Naive thymus-derived CD4-positive, alpha-beta T cell (primary cell): ENCODE measurements at regions not wholly inside any gene's neighbourhood (a gene's known extent, or its start where the extent isn't known, plus 50 kb on each side); places are given as distances from the start of the nearest gene placed in this dataset.
"Not testable (repeated sequence)": the region's sequence is repeated elsewhere in the genome, so short reads cannot be mapped to it uniquely, and the experiment has no call there.

Experiments used
- ATAC-seq: fragments of 150-1000 bp; cut with Tn5 transposase; 2 replicates; pipeline ENCODE4 v1.10.0; 2021; ENCODE audit warnings: mild to moderate bottlenecking, moderate library complexity
- CTCF ChIA-PET: fragments of 350-600 bp; sonication (Branson Sonifier 250); formaldehyde crosslinking; loops from one replicate; lab custom pipeline; 2021; ENCODE audit warnings: antibody characterized with exemption; lab: Charles Lee
- POLR2A ChIA-PET: fragments of 350-600 bp; sonication (Branson Sonifier 250); formaldehyde crosslinking; loops from one replicate; lab custom pipeline; 2021; ENCODE audit warnings: antibody characterized with exemption, inconsistent platforms; lab: Charles Lee
- DNase-seq, 9 donors: peaks; one replicate each; pipeline versions ENCODE4 v3.0.0 to v3.0.0-alpha.2; 2020 to 2022; ENCODE audit warnings: mixed read lengths in 1 of 9
- H3K27ac ChIP-seq: one replicate; pipeline ENCODE4 v1.7.0; 2013; ENCODE audit warnings: mild to moderate bottlenecking, low read depth, low read length, moderate library complexity
- H3K27me3 ChIP-seq, 2 donors: one replicate each; pipeline ENCODE4 v1.7.0; 2013; ENCODE audit warnings: low read length in 2 of 2, mild to moderate bottlenecking in 2 of 2, moderate library complexity in 2 of 2; ENCODE audit not compliant: control insufficient read depth in 2 of 2, insufficient read depth in 2 of 2
- H3K36me3 ChIP-seq, 3 experiments: 1 replicate in 2 of 3; 2 replicates in 1 of 3; pipeline ENCODE4 v1.7.0; 2013; ENCODE audit warnings: low read length in 3 of 3, mild to moderate bottlenecking in 3 of 3, moderate library complexity in 1 of 3; ENCODE audit not compliant: insufficient read depth in 3 of 3, control insufficient read depth in 2 of 3
- H3K4me1 ChIP-seq, 2 donors: one replicate each; pipeline ENCODE4 v1.7.0; 2013; ENCODE audit warnings: low read length in 2 of 2, mild to moderate bottlenecking in 2 of 2, moderate library complexity in 1 of 2; ENCODE audit not compliant: control insufficient read depth in 2 of 2, insufficient read depth in 2 of 2
- H3K4me3 ChIP-seq: 2 replicates; pipeline ENCODE4 v1.7.0; 2013; ENCODE audit warnings: mild to moderate bottlenecking, low read length
- H3K9me3 ChIP-seq, 3 experiments: 1 replicate in 2 of 3; 2 replicates in 1 of 3; pipeline ENCODE4 v1.7.0; 2013; ENCODE audit warnings: low read length in 3 of 3; ENCODE audit not compliant: control insufficient read depth in 2 of 3
- H3K27ac Mint-ChIP-seq, 9 donors: one replicate each; pipeline ENCODE4 v1.8.0; 2020 to 2022; ENCODE audit warnings: mixed read lengths in 9 of 9, mild to moderate bottlenecking in 8 of 9, moderate library complexity in 5 of 9, inconsistent platforms in 2 of 9
- H3K27me3 Mint-ChIP-seq, 5 donors: one replicate each; pipeline ENCODE4 v1.8.0; 2021 to 2022; ENCODE audit warnings: mixed read lengths in 5 of 5, mild to moderate bottlenecking in 1 of 5
- H3K36me3 Mint-ChIP-seq, 5 donors: one replicate each; pipeline ENCODE4 v1.8.0; 2020 to 2022; ENCODE audit warnings: mixed read lengths in 5 of 5, mild to moderate bottlenecking in 3 of 5, inconsistent platforms in 1 of 5
- H3K4me1 Mint-ChIP-seq, 7 donors: one replicate each; pipeline ENCODE4 v1.8.0; 2020 to 2022; ENCODE audit warnings: mixed read lengths in 7 of 7, mild to moderate bottlenecking in 3 of 7, inconsistent platforms in 1 of 7
- H3K4me3 Mint-ChIP-seq, 10 donors: one replicate each; pipeline ENCODE4 v1.8.0; 2020 to 2022; ENCODE audit warnings: mild to moderate bottlenecking in 10 of 10, mixed read lengths in 10 of 10, moderate library complexity in 6 of 10, inconsistent platforms in 2 of 10
- H3K9me3 Mint-ChIP-seq, 11 donors: one replicate each; pipeline ENCODE4 v1.8.0; 2020 to 2022; ENCODE audit warnings: mixed read lengths in 11 of 11, mild to moderate bottlenecking in 4 of 11, inconsistent platforms in 1 of 11, moderate library complexity in 1 of 11
- intact Hi-C, 2 donors: fragments of 100-400 bp; cut with micrococcal nuclease; formaldehyde crosslinking; loops; one replicate each; pipeline ENCODE4 v1.15.1; 2023

DNA sequence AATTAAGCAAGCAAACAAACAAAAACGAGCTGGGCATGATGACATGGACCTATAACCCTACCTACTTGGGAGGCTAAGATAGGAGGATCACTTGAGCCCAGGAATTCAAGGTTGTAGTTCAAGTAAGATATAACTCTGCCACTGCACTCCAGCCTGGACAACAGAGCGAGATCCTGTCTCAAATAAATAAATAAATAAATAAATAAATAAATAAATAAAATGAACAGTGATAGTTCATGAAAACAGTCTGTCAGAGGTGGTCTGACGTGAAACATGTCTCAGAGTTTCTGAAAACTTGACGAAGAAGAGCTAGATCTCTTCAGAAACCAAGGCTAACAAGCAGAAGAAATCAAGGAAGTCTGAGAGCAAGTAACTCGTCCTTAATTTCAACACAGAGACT, 188.8 kb upstream of the GPC6 start:
- intact Hi-C loops: no loop called here
- H3K27ac Mint-ChIP-seq: no peak overlapping the region
- DNase-seq: no peak
- no peak overlapping the region for H3K27ac ChIP-seq
- ATAC-seq: no peak
- ChIA-PET CTCF (no interaction called here), POLR2A (no interaction called here)
- peaks cover 0 to 1% (median 0%) of the 10 kb centered on the region in 7 donors for H3K4me1 Mint-ChIP-seq
- no peak overlapping the region for H3K4me3 Mint-ChIP-seq
- no peaks in the 10 kb centered on the region for H3K36me3 ChIP-seq
- no peaks in the 10 kb centered on the region for H3K36me3 Mint-ChIP-seq
- H3K27me3 ChIP-seq: no peaks in the 10 kb centered on the region
- H3K9me3 Mint-ChIP-seq: peaks cover 0 to 9% (median 3%) of the 10 kb centered on the region in 11 donors
- no peaks in the 10 kb centered on the region for H3K9me3 ChIP-seq
- no peaks in the 10 kb centered on the region for H3K4me1 ChIP-seq
- no peak overlapping the region for H3K4me3 ChIP-seq
- H3K27me3 Mint-ChIP-seq: no peaks in the 10 kb centered on the region

DNA sequence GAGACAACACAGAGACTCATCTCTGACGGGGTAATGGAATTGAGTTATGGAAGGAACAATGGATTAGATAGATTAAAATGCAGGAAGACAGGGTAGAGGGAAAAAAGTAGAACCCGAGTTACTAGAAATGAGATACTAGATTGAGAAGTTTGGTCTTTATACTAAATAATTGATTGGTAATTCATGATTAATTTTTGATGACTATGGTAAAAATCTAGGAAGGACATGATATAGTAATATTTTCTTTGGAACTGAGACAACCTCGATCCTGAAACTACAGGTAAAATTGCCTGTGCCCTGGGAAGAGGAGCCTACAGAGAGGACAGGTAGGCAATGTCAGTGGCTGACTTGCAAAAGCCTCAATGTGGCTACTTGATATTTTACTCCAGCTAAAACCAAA, 188.4 kb upstream of the GPC6 start:
- no peaks in the 10 kb centered on the region for H3K36me3 ChIP-seq
- no peaks in the 10 kb centered on the region for H3K9me3 ChIP-seq
- H3K4me3 Mint-ChIP-seq: no peak overlapping the region
- H3K4me1 ChIP-seq: no peaks in the 10 kb centered on the region
- no peak for ATAC-seq
- no peak overlapping the region for H3K27ac ChIP-seq
- peaks cover 0 to 1% (median 0%) of the 10 kb centered on the region in 7 donors for H3K4me1 Mint-ChIP-seq
- no peaks in the 10 kb centered on the region for H3K27me3 Mint-ChIP-seq
- H3K27me3 ChIP-seq: no peaks in the 10 kb centered on the region
- DNase-seq: no peak
- intact Hi-C loops: no loop called here
- peaks cover 0 to 9% (median 3%) of the 10 kb centered on the region in 11 donors for H3K9me3 Mint-ChIP-seq
- no peaks in the 10 kb centered on the region for H3K36me3 Mint-ChIP-seq
- no peak overlapping the region for H3K4me3 ChIP-seq
- ChIA-PET POLR2A (no interaction called here), CTCF (no interaction called here)
- no peak overlapping the region for H3K27ac Mint-ChIP-seq

DNA sequence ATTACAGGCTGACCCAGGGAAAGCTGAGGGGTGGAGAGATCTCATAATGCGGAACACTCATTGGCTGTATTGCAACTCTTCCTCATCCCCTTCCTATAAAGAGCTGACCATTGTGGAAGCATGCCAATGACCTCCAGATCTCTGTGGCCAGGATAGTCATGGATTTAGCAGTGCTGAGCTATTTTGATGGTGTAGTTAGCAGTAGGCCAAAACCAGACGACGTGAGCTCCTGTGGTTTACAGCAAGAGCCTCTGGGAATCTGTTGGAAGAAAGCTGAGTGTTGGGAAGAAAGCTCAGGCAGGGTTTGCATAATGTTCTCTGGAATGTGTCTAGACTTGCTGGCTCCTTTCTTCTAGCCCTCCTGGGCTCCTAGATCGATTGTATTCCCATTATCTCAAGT, 187.5 kb upstream of the GPC6 start:
- H3K9me3 ChIP-seq: no peaks in the 10 kb centered on the region
- H3K9me3 Mint-ChIP-seq: peaks cover 0 to 9% (median 3%) of the 10 kb centered on the region in 11 donors
- H3K36me3 Mint-ChIP-seq: no peaks in the 10 kb centered on the region
- no peaks in the 10 kb centered on the region for H3K27me3 Mint-ChIP-seq
- H3K27ac ChIP-seq: no peak overlapping the region
- POLR2A ChIA-PET: no interaction called here
- H3K27me3 ChIP-seq: no peaks in the 10 kb centered on the region
- no peak overlapping the region for H3K4me3 Mint-ChIP-seq
- CTCF ChIA-PET: no interaction called here
- H3K4me1 Mint-ChIP-seq: peaks cover 0 to 1% (median 0%) of the 10 kb centered on the region in 7 donors
- DNase-seq (no peak), ATAC-seq (no peak)
- H3K4me1 ChIP-seq: no peaks in the 10 kb centered on the region
- intact Hi-C loops: no loop called here
- H3K4me3 ChIP-seq: no peak overlapping the region
- H3K27ac Mint-ChIP-seq: no peak overlapping the region
- H3K36me3 ChIP-seq: no peaks in the 10 kb centered on the region

DNA sequence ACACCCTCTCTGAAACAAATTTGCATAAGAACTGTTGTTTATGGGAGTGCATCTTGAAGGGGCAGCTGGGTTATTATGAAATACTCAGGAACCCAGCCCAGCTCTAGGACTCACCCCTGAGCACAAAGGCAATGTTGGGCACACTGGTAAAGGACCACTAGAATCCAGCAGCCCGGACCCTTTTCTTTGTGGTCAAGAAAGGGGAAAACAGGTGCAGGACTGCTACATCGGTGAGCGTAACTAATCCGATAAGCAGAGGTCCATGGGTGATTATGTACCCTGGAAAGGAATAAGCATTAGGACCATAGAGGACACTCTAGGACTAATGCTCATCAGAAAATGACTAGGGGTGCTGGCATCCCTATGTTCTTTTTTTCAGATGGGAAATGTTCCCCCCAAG, 185.0 kb upstream of the GPC6 start:
- H3K27me3 Mint-ChIP-seq, H3K36me3 ChIP-seq, H3K4me1 Mint-ChIP-seq, H3K9me3 Mint-ChIP-seq, H3K4me3 ChIP-seq, H3K4me1 ChIP-seq, ATAC-seq, POLR2A ChIA-PET, H3K27ac ChIP-seq, DNase-seq, intact Hi-C loops, H3K9me3 ChIP-seq, H3K27ac Mint-ChIP-seq, H3K27me3 ChIP-seq, H3K4me3 Mint-ChIP-seq, H3K36me3 Mint-ChIP-seq, CTCF ChIA-PET: not testable (repeated sequence)

DNA sequence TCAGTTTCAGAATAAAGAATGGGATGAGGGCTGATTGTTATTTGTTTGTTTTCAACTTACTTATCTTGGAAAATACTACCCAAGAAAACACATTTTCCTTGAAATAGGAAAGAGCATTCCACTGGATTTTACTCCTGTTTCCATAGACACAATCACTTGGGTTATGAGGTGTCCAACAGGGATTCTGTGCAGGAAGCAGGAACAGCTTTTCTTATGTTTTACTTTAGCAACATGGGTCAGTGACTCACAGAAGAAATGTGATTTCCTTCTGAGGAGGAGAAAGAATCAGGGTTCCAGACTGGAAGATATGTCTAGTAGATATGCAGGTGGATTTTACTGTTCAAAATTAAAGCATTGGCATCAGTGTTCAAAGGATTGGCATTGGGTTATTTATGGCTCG, 180.8 kb upstream of the GPC6 start:
- H3K27me3 ChIP-seq: no peaks in the 10 kb centered on the region
- Mint-ChIP-seq H3K27ac (no peak overlapping the region), H3K36me3 (no peaks in the 10 kb centered on the region), H3K9me3 (peaks cover 0 to 8% (median 2%) of the 10 kb centered on the region in 11 donors), H3K27me3 (no peaks in the 10 kb centered on the region), H3K4me3 (no peak overlapping the region), H3K4me1 (peaks cover 0 to 1% (median 0%) of the 10 kb centered on the region in 7 donors)
- H3K9me3 ChIP-seq: no peaks in the 10 kb centered on the region
- intact Hi-C loops: no loop called here
- H3K4me3 ChIP-seq: no peak overlapping the region
- no peaks in the 10 kb centered on the region for H3K4me1 ChIP-seq
- ChIA-PET CTCF (no interaction called here), POLR2A (no interaction called here)
- no peak for DNase-seq
- no peaks in the 10 kb centered on the region for H3K36me3 ChIP-seq
- H3K27ac ChIP-seq: no peak overlapping the region
- no peak for ATAC-seq

DNA sequence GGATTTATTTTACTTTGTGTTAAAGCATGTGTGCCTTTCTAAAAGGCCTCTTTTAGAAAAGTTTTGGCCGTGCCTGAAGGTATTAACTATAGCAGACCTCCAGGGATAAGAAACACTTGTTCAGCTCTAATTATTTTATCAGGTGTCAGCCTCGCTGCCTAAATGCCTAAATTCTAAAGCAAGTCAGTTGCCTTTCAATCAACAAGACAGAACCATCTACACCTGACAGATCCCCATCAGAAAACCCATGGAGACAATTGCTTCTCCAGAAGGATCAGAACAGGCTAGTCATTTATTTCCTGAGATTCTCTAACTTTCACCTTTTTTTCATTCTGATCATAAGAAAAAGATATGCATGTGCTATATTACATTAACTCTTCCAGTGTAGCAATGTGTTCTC, 171.4 kb upstream of the GPC6 start:
- intact Hi-C loops: no loop called here
- Histone ChIP-seq H3K27me3 (no peaks in the 10 kb centered on the region), H3K4me3 (no peak overlapping the region), H3K4me1 (no peaks in the 10 kb centered on the region), H3K36me3 (no peaks in the 10 kb centered on the region), H3K9me3 (no peaks in the 10 kb centered on the region), H3K27ac (no peak overlapping the region)
- Mint-ChIP-seq H3K4me3 (no peak overlapping the region), H3K4me1 (no peaks in the 10 kb centered on the region), H3K9me3 (peaks cover 0 to 8% (median 0%) of the 10 kb centered on the region in 11 donors), H3K27me3 (no peaks in the 10 kb centered on the region), H3K27ac (no peak overlapping the region), H3K36me3 (no peaks in the 10 kb centered on the region)
- POLR2A ChIA-PET: no interaction called here
- no peak for DNase-seq
- CTCF ChIA-PET: no interaction called here
- ATAC-seq: no peak

DNA sequence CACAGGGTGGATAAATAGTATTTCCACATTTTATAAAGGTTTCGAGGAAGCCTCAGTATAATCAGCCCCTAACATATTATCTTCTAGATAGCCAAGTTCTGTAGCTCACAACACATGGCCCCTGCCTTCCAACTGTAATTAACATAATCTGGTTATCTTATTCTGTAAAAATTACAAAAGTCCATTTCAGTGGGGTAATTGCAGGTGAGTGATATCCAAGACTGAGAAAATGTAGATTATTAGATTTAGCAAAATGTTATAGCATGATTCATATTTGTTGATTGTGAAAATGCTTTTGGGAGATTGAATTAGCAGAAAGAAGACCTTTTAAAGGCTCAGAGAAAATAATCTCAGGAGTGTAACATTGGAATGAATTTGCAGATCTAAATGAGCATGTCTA, 168.3 kb upstream of the GPC6 start:
- ChIA-PET POLR2A (no interaction called here), CTCF (no interaction called here)
- H3K4me1 ChIP-seq: no peaks in the 10 kb centered on the region
- no peaks in the 10 kb centered on the region for H3K4me1 Mint-ChIP-seq
- peaks cover 0 to 9% (median 0%) of the 10 kb centered on the region in 11 donors for H3K9me3 Mint-ChIP-seq
- no peaks in the 10 kb centered on the region for H3K9me3 ChIP-seq
- DNase-seq (no peak), ATAC-seq (no peak)
- H3K27me3 ChIP-seq: no peaks in the 10 kb centered on the region
- H3K27me3 Mint-ChIP-seq: no peaks in the 10 kb centered on the region
- no peaks in the 10 kb centered on the region for H3K36me3 ChIP-seq
- no peak overlapping the region for H3K4me3 ChIP-seq
- H3K4me3 Mint-ChIP-seq: no peak overlapping the region
- H3K36me3 Mint-ChIP-seq: no peaks in the 10 kb centered on the region
- H3K27ac ChIP-seq: no peak overlapping the region
- no peak overlapping the region for H3K27ac Mint-ChIP-seq
- intact Hi-C loops: no loop called here
